ENCODE measurements at regions not wholly inside any gene's neighbourhood (a gene's known extent, or its start where the extent isn't known, plus 50 kb on each side); places are given as distances from the start of the nearest gene placed in this dataset.

- TF ChIP-seq CTCF (IDR thresholded peaks at IDR 0.05) (no peak), POLR2A (IDR thresholded peaks at IDR 0.05) (no peak)
Measured at GRCh38 chr9:16277471-16277960, 593.0 kb downstream of the BNC2 start.
